Occipital lobe (tissue), 1 donor: ENCODE measurements at regions not wholly inside any gene's neighbourhood (a gene's known extent, or its start where the extent isn't known, plus 50 kb on each side); places are given as distances from the start of the nearest gene placed in this dataset.
"Not testable (repeated sequence)": the region's sequence is repeated elsewhere in the genome, so short reads cannot be mapped to it uniquely, and the experiment has no call there.

ENCODE experiments used
- DNase-seq: peaks from one replicate; lab custom pipeline; 2025; lab: John Stamatoyannopoulos, UW

- DNase-seq: no peak
These were observed 525.7 kb upstream of the FOXG1 start for GRCh38 chr14:28240909-28241308.

- DNase-seq: no peak
These were observed 523.7 kb upstream of the FOXG1 start for GRCh38 chr14:28242895-28243294.

- DNase-seq: no peak
These were observed 523.0 kb upstream of the FOXG1 start for GRCh38 chr14:28243600-28243999.

DNA sequence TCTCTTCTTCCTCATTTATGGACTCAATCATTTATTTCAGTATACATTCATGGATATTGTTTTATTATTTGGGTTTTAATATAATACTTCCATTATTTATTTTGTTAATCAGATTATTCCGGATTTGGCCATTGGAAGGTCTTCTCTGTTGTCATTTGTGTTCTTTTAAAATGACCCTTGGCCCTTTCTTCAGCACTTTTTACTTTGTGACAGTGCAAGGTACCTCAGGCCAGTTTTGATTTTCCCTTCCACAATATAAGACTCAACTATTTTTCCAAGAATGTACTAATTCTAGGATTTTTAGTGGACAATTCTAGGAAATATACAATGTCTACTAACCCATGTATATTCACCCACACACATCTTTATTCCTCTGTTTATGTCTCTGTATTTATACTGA lies 521.4 kb upstream of the FOXG1 start:
- no peak for DNase-seq

DNA sequence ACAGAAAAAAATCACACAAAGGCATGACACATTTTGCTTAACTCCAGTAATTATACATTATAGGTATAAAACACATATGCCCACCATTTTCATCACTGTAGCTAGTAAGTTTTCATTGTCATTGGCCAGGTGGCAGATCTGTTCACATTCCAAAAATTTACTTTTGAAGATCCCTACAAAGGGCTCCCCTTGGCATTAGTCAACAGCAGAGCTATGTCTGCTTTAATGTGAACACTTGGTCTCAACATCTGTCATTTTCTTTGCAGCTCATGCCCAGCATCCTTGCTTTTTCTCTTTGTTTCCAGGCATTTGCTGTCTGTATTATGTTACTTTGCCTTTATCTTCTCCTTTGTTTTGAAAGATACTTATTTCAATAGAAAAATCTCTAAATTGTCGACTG lies 519.1 kb upstream of the FOXG1 start:
- DNase-seq: no peak

GRCh38 chr14:28252124-28252523 lies 514.5 kb upstream of the FOXG1 start:
- not testable (repeated sequence) for DNase-seq

GRCh38 chr14:28254768-28255167 lies 511.8 kb upstream of the FOXG1 start:
- DNase-seq: no peak

DNA sequence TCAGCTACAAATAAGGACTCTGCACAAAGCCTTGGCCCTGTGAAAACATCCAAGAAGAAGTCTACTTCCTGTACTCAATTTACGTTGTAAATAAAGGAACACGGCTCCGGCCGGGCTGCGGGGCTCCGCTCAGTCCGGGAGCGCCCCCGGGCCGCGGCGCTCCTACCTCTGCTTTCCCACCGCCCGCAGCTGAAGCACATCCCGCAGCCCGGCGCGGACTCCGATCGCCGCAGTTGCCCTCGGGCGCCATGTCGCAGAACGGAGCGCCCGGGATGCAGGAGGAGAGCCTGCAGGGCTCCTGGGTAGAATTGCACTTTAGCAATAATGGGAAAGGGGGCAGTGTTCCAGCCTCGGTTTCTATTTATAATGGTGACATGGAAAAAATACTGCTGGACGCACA lies 502.3 kb upstream of the FOXG1 start:
- DNase-seq: no peak

GRCh38 chr14:28272270-28272669 lies 494.3 kb upstream of the FOXG1 start:
- DNase-seq: no peak

DNA sequence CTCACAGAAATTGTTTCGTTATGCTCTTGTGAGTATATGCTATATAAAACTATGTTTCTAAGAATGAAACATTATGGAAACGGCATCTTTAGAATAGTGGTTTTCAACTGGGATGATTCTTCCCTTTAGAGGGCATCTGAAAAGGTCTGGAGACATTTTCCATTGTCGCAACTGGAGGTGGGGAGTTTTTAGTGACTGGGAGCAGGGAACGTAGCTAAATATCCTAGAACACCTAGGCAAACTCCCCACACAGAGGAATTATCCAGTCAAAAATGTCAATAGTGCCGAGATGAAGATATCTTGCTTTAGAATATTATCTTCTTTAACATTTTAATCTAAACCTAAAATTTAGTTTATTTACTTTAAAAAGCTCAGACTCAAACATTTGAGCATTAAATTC lies 486.1 kb upstream of the FOXG1 start:
- DNase-seq: no peak

GRCh38 chr14:28280997-28281598 lies 485.5 kb upstream of the FOXG1 start:
- no peak for DNase-seq

DNA sequence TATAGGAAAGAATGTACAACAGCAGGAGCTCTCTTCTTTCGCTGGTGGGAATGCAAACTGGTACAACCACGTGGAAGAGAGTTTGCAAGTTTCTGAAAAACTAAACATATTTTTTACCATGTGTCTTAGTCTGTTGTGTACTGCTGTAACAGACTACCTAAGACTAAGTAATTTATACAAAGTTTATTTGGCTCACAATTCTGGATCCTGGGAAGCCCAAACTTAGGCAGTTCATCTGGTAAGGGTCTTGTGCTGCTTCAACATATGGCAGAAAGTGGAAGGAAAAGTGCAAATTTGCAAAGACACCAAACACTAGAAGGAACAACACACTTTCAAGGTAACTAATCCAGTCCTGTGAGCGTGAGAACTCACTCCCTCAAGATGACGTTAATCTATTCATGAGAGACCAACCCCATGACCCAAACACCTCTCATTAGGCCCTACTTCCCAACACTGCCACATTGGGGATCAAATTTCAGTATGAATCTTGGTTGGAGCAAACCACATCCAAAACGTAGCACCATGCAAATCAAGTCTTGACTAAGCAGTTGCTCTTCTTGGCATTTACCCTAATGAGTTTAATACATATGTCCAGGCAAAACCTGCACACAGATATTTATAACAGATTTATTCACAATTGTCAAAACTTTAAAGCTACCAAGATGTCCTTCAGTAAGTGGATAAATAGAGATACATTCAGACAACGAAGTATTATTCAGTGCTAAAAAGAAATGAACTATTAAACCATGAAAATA lies 481.9 kb upstream of the FOXG1 start:
- no peak for DNase-seq

- DNase-seq: no peak
These were observed 471.6 kb upstream of the FOXG1 start for GRCh38 chr14:28294834-28295440.

GRCh38 chr14:28297559-28297958 lies 469.0 kb upstream of the FOXG1 start:
- DNase-seq: no peak

DNA sequence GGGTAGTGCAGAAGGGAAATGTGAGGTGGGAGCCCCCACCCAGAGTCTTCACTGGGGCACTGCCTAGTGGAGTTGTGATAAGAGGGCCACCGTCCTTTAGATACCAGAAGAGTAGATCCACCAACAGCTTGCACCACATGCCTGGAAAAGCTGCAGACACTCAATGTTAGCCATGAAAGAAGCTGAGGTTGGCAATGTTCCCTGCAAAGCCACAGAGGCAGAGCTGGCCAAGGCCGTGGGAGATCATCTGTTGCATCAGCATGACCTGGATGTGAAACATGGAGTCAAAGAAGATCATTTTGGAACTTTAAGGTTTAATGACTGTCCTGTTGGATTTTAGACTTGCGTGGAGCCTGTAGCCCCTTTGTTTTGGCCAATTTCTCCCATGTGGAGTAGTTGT lies 468.4 kb upstream of the FOXG1 start:
- DNase-seq: no peak

DNA sequence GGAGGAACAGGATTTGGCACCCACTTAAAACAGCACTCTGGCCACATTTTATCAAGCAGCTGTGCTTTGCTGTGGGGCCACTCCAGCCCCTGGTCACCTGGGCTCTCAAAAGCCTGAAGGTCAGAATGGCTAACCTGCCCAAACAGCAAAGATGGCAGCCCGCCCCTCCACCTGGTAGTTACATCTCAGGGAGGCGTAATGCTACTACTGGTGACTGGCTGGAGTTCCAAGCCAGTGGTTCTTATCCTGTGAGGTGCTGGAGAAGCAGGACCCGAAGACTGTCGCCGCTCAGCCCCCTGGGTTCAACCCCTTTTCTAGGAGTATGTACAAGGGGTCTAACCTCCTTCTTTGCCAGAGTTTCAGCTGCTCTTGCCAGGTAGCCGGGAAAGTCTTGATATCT lies 467.4 kb upstream of the FOXG1 start:
- DNase-seq: no peak

DNA sequence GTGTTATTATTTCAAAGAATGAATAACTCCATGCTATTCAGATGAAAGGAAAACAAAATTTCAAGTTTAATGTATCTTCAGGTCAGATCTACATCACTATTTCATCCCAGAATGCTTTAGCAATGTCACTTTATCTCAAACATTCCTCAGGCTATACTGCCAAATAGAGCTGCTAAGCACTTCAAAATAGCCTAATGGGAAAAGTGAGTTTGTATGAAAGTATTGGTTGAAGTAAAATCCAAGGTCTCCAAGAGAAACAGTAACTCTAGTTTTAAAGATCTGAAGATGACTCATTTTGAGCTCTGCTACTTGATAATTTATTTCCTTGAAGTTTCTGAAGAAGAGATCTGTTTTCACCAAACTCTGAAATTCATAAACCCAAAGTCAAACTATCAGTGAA lies 466.2 kb upstream of the FOXG1 start:
- no peak for DNase-seq

GRCh38 chr14:28301179-28301578 lies 465.4 kb upstream of the FOXG1 start:
- DNase-seq: no peak

DNA sequence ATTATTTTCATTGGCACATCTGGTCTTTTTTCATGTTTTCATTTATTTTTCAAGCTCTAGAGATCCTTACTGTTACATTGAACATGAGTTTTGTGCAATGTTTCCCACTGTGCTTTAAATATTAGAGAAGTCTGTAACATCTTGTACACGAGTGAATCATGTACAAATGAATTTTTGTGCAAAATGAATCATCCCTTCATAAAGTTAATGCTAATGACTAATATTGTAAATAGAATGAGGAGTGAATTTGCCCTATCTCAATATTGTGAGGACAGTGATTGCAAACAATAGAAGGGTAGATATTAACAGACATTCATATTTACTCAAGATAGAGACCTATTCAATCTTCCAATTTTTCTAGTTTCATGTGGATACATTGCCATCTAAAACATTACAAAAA lies 463.3 kb upstream of the FOXG1 start:
- DNase-seq: no peak

DNA sequence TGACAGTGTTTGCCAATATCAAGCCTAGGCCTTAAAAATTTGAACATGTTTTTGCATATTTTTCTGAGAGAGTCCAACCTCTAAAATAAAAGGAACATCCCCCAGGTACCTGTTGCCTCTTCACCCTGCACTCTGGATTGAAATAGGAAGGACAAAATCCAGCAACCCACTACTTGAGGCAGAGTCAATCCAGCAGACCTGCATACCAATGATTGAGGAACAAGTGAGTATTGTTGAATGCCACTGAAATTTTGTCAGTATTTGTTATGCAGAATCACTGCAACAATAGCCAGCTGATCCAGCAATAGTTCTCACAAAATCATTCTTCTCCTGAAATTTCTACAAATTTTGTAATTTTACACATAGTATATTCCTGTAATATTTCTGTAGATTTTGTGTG lies 460.6 kb upstream of the FOXG1 start:
- no peak for DNase-seq

- no peak for DNase-seq
These were observed 459.1 kb upstream of the FOXG1 start for GRCh38 chr14:28307506-28307905.

GRCh38 chr14:28308734-28309133 lies 457.9 kb upstream of the FOXG1 start:
- no peak for DNase-seq
